BE2C (cell line): ENCODE measurements at regions not wholly inside any gene's neighbourhood (a gene's known extent, or its start where the extent isn't known, plus 50 kb on each side); places are given as distances from the start of the nearest gene placed in this dataset.

Experiments
- DNase-seq: peaks from one replicate; pipeline ENCODE4 v3.0.0-alpha.2; 2020
- H3K27me3 ChIP-seq: fragments of 250-450 bp; sonication (Bioruptor Pico); 2 replicates; pipeline ENCODE4 v1.5.1; 2020; ENCODE audit warnings: mild to moderate bottlenecking
- H3K36me3 ChIP-seq: fragments of 250-450 bp; sonication (Bioruptor Pico); 2 replicates; pipeline ENCODE4 v1.5.1; 2020; ENCODE audit warnings: mild to moderate bottlenecking
- H3K4me1 ChIP-seq: fragments of 250-450 bp; sonication (Bioruptor Pico); 2 replicates; pipeline ENCODE4 v1.5.1; 2020
- H3K4me3 ChIP-seq: 2 replicates; pipeline ENCODE4 v1.5.1; 2011; ENCODE audit warnings: low read depth, low read length
- H3K9me3 ChIP-seq: fragments of 250-450 bp; sonication (Bioruptor Pico); 2 replicates; pipeline ENCODE4 v1.5.1; 2020
- CTCF ChIP-seq: IDR thresholded peaks from 2 replicates; pipeline ENCODE4 v1.5.1; 2012; ENCODE audit warnings: mild to moderate bottlenecking, low read depth, low read length

DNA sequence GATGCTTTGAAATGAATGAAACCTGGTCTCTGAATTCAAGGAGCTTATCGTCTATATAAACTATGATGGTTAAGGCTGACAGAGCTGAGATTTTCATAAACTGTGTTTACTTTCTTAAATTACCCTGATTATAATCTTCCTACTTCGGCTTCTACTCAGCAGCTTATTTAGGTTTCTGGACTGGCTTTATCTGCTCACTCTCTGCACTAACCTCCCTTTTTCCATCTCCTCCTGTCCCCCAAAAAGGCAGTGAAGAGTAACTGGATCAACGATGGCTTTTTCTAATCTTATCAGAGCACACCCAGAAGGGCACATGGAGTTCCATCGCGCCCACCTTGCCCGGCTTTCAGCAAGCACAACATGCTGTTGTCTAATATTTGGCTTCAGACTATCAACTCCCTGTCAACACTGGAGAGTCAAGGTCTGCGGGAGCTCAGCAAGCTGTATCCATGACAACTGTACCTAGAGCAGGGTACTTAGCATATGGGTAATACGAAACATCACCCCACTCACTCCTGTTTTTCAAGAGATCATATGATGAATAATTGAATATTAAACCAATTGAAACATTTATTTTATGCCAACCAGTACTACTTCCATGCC is 417.3 kb downstream of the GABRB3 start:
- no peak for DNase-seq
- no peaks in the 10 kb centered on the region for H3K4me1 ChIP-seq
- TF ChIP-seq CTCF = no peak
- no peaks in the 10 kb centered on the region for H3K9me3 ChIP-seq
- no peaks in the 10 kb centered on the region for H3K27me3 ChIP-seq
- no peaks in the 10 kb centered on the region for H3K36me3 ChIP-seq
- no peak overlapping the region for H3K4me3 ChIP-seq

- DNase-seq = no peak
- no peak for TF ChIP-seq CTCF
- Histone ChIP-seq H3K9me3 (no peaks in the 10 kb centered on the region), H3K4me3 (no peak overlapping the region), H3K4me1 (no peaks in the 10 kb centered on the region), H3K36me3 (no peaks in the 10 kb centered on the region), H3K27me3 (no peaks in the 10 kb centered on the region)
These were observed 420.0 kb downstream of the GABRB3 start for GRCh38 chr15:26352909-26353308.

GRCh38 chr15:26352406-26352805 is 420.5 kb downstream of the GABRB3 start:
- H3K9me3 ChIP-seq = no peaks in the 10 kb centered on the region
- DNase-seq = no peak
- TF ChIP-seq CTCF = no peak
- H3K27me3 ChIP-seq = no peaks in the 10 kb centered on the region
- H3K36me3 ChIP-seq = no peaks in the 10 kb centered on the region
- H3K4me3 ChIP-seq = no peak overlapping the region
- H3K4me1 ChIP-seq = no peaks in the 10 kb centered on the region

DNA sequence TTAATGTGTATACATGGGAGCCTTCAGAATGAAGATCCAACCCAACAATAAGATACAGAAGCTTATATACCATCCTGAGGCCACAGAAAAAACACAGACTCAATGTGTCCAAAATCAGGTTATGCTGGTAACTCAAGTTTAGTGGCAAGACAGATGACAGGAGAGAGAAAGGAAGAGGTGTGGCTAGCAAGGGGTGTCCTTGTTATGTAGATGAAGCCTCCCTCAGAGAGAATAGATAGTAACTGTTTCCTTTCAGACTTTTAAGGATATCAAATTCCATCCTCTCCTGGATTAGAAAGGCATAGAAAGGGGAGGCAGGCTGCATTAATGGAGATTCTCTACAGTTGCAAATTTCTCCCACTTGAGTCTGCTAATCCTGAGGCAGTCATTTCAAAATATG is 447.4 kb downstream of the GABRB3 start:
- Histone ChIP-seq H3K4me1 (no peaks in the 10 kb centered on the region), H3K36me3 (no peaks in the 10 kb centered on the region), H3K4me3 (no peak overlapping the region), H3K9me3 (no peaks in the 10 kb centered on the region), H3K27me3 (no peaks in the 10 kb centered on the region)
- no peak for TF ChIP-seq CTCF
- DNase-seq = no peak

- H3K27me3 ChIP-seq = no peaks in the 10 kb centered on the region
- TF ChIP-seq CTCF = no peak
- H3K4me1 ChIP-seq = no peaks in the 10 kb centered on the region
- H3K36me3 ChIP-seq = no peaks in the 10 kb centered on the region
- H3K9me3 ChIP-seq = no peaks in the 10 kb centered on the region
- DNase-seq = no peak
- no peak overlapping the region for H3K4me3 ChIP-seq
These were observed 449.3 kb downstream of the GABRB3 start for GRCh38 chr15:26323566-26323965.

DNA sequence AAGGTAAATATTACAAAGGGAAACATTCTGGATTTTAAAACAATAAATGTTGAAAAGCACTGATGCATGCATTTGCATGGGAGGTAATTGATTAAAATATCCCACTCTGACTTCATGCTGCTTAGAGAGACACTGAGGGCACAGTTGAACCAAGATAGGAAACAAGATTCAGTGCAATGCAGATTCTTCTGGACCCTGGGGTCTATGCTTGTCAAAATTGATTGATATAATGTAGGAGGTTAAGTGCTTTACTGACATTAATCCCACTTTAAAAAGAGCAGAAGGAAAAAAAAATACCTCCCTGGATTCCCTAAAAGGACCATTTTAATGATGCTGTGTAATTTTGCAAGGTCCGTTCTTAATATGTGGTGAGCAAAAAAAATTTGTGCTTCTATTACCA is 454.2 kb downstream of the GABRB3 start:
- Histone ChIP-seq H3K9me3 (no peaks in the 10 kb centered on the region), H3K4me3 (no peak overlapping the region), H3K4me1 (no peaks in the 10 kb centered on the region), H3K27me3 (no peaks in the 10 kb centered on the region), H3K36me3 (no peaks in the 10 kb centered on the region)
- DNase-seq = no peak
- no peak for TF ChIP-seq CTCF
